ENCODE measurements at regions not wholly inside any gene's neighbourhood (a gene's known extent, or its start where the extent isn't known, plus 50 kb on each side); places are given as distances from the start of the nearest gene placed in this dataset.

DNA sequence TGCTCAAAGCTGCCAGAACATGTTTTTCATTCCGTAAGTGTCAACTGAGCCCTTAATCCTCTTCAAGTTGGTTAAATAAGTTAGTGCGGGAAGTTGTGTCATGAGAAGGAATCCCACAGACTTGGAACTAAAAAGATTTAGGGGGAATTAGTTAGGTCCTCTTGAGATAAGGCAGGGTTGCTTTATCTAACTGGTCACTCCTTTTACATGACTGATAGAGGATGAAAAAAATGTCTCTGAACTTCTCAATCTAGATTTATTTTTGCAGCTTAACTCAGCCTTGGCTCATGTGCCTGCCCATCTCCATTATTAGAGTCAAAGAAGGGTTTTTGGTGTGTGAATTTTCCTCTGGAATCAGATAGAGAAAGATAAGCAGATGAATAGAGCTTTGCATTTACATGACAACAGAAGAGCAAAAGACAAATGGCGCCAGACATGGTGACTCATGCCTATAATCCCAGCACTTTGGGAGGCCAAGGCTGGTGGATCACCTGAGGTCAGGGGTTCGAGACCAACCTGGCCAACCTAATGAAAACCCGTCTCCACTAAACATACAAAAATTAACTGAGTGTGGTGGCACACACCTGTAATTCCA, 882.9 kb downstream of the RPA4 start:
- DNase-seq: no peak

DNA sequence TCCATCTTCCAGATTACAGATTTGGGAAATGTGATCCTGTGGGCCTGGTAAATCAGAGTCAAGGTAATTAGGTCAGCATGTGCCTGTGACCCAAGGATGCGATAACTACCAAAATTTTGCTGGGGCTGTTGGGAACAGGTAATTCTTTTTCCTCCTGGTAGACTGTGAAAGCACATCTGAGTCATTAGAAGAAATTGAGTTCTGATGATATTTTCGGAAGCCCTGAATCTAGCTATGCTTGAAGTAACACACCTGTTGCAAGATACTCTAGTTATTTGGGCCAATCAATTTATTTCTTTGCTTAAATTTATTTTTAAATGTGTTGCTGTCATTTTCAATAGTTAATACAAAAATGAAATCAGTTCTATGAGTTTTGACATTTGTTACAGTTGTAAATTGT, 903.6 kb downstream of the RPA4 start:
- no peak for DNase-seq

DNA sequence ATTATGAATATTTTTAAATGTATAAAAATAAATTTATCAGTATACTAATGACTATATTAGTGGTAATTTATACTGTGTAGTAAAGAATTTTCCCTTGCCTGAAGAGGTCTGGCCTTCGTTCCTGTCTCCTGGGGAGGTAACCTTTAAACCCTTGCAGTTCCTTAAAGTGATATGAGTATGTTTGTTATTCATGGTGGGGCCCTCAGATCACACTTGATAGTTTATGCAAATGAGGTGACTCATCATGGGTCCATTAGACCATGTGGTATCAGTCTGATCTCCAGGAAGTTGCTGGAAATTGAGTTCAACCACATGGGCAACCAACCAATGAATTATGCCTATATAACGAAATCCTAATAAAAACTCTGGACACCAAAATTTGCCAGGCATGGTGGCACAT, 904.1 kb downstream of the RPA4 start:
- no peak for DNase-seq

DNA sequence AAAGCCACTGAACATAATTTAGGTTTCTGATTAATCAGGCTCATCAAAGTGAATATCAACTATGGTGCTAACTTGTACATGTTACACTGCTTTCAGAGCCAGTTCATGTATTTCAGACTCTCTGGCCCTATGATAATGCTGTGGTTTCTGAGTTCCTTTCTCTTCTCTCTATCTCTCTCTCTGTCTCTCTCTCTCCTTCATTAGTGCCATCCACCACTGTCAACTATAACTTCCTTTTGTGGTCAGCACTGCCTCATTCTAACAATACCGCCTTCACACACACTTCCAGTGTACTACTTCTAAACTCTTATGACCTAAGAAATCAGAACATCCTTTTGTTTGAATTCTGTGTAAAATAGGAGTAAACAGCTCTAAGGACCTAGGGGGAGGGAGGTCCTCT, 907.1 kb downstream of the RPA4 start:
- DNase-seq: no peak

DNA sequence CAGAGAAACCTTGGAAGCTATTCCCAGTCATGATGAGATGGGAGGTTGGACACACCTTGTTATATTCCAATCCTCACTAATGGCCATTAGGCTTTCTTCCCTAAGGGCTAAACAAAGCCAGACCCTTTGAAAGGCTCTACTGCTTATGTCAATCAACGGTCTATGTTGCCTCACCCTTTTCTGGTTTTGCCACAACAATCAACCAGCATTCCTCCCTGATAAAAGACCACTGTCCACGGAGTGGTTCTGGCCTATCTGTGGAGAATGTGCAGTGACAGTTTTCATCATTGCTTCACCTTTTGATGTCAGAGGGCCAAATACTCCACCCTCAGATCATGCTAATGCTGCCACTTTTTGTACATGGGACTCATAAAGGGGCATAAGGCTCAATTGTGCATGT, 913.4 kb downstream of the RPA4 start:
- no peak for DNase-seq

DNA sequence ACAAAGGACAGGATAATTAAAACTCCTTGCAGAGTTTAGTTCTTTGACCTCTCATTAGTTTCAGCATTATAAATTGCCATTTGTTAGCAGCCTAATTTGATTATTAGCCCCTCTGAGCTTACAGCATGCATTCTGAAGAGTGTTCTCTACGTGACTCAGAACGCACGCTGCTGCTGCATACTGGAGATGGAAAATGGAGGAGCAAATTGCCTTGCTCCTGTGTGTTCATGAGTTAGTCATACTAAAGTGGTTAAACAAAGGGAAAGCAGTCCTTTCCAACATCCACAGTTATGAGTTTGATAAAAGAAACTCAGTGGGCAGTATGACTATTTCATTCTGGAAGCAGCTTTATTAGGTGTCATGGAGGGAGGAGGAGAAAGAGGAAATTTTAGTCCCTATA, 922.5 kb downstream of the RPA4 start:
- no peak for DNase-seq

DNA sequence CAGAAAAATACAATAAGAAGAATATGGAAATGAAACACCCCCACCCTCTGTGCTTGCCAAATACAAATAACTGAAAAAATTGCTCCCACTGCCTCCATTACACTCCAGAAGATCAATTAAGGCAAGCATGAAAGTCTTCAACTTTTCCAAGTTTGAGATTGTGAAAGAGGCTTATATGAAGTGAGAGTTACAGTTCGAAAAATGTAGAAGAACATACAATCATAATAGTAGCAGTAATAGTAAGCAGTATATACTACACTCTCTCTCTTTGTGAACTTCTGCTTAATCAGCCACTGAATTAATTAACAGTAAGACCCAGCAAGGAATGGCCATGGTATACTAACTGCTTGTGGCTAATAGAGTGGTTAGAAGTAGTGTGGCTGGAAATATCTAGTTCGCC, 923.2 kb downstream of the RPA4 start:
- DNase-seq: no peak

DNA sequence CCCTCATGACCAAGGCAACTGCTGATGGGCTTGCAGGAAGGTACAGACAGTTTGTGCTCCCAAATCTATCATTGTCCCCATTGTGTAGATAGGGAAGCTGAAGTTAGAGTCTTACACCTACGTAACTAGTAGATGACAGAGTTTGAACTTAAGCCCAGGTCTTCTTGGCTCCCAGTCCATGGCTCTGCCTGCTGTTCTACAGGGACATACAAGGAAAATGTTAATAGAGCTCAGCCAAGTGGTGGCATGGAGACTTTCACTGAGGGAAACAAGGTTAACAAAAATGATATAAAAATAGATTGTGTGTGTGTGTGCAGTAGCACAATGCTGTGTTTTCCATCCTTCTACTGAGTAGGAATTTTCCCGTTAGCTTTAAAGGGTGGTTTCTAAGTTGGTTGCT, 936.5 kb downstream of the RPA4 start:
- no peak for DNase-seq

DNA sequence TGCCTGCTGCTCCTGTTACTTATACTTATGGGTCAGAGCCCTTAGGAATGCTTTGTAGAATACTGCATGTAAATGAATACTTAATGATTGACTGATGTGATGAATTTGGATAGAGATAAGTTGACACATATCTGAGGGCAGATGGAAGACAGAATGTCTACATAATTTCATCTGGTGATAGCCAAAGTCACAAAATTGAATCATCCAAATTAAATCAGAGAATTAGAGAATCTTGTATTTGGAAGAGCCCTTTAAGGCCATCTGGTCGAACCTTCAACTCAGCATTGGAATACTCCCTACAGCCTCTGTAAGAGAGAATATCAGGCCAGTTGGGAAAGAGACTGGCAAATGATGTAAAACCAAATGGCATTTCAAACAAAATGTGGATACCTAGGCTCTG, 944.8 kb downstream of the RPA4 start:
- no peak for DNase-seq

DNA sequence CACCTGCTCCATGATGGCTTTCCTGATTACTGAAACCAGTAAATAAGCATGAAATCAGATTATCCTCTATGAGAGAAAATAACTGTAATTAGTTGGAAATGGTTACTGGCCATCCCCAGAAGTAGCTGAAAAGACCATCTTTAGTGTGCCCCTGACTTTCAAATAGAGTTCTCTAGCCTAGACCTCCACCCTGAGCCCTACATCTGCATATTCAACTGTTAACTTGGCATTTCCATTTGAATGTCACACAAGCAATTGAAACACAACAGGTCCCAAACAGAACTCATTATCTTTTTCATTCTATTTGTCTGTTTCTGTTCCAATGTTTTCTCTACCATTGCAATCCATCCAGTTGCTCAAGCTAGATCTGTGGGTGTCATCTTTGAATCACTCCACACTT, 952.3 kb downstream of the RPA4 start:
- DNase-seq: no peak

DNA sequence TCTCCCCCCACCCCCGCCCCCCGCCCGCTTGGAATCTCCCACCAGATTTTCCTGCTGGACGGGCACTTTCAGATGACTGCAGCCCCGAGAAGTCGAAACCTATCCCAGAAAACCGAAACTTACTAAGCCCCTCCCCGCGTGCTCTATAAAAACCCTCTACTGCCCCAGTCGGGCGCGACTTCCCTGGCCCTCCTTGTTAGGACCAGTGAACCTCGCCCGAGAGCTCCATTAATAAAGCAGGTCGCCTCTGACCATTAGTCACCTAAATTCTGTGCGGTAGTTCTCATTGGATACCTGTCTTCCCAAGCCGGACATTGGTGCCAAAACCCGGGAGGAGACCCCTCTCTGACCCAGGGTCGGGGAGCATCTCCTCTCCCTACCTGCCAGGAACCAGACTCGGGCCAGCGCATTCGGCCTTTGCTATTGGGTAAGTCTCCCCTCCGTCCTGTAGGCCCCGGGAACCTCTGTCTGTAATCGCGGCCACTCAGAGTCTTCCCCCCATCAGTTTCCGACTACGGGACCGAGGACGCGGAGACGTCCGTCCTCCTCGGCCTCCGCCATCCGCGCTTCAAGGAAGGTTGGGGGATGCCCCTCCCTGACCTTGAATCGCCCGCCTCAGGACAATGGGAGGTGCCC, 958.0 kb downstream of the RPA4 start:
- no peak for DNase-seq

DNA sequence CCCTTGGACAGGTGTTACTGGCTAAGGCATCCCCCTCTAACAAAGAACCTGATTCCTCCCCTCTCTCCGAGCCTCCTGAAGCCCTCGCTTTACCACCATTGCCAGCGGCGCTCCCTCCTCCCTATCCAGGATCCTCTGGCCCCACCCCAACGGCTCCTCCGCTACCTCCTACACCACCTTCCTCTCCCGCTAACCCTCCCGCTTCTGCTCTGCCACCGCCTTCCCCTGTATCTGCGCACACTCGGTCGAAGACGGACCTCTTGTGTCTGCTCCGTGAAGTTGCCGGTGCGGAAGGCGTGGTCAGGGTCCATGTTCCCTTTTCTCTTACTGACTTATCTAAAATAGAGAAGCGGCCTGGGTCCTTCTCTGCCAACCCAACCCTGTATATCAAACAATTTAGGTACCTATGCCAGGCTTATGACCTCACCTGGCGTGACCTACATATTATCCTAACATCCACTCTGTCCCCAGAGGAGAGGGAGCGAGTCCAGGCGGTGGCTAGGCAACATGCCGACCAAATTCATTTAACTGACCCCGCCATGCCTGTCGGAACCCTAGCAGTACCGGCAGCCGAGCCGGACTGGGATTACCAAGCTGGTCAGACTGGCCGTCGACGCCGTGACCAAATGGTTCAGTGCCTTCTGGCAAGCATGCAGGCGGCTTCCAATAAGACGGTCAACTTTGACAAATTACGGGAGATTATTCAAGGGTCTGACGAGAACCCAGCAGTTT, 958.9 kb downstream of the RPA4 start:
- no peak for DNase-seq

DNA sequence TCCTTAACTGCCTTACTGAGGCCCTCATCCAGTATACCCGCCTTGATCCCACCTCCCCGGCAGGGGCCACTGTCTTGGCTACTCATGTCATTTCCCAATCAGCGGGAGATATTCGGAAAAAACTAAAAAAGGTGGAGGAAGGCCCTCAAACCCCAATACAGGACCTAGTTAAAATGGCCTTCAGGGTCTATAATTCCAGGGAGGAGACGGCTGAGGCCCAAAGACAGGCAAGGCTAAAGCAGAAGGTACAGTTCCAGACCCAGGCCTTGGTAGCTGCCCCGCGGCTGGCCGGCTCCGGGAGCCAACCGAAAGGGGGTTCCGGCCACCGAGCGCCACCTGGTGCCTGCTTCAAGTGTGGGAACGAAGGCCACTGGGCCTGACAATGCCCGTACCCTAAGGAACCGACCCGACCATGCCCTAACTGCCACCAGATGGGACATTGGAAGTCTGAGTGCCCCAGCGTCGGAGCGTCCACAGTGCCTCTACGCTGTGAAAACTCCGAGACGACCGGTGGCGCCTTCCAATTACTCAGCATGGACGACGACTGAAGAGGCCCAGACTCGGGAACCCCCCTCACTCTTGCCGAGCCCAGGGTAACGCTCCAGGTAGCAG, 959.6 kb downstream of the RPA4 start:
- no peak for DNase-seq

DNA sequence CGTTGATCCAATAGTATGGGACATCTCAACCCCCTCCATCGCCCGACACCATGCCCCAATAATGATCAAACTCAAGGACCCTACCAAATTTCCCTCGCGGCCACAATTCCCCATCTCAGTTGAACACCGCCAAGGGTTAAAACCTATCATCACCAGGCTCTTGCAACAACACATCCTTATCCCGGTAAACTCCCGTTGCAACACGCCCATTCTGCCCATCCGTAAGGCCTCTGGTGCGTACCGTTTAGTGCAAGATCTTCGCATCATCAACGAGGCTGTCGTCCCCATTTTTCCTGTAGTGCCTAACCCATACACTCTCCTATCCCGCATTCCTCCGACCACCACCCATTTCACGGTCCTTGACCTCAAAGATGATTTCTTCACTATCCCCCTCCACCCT, 960.5 kb downstream of the RPA4 start:
- DNase-seq: no peak

DNA sequence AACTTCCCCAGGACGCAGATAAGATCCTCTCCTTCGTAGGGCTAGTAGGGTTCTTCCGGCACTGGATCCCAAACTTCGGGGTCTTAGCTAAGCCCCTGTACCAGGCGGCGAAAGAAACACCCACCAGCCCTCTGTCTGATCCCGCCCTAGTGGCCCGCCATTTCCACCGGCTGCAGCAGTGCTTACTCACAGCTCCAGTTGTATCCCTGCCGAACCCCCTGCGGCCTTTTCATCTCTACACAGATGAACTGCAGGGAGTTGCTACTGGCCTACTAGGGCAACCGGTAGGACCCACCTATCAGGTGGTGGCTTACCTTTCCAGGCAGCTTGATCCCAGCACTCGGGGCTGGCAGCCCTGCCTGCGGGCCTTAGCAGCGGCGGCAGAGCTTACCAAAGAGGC, 961.2 kb downstream of the RPA4 start:
- DNase-seq: no peak

DNA sequence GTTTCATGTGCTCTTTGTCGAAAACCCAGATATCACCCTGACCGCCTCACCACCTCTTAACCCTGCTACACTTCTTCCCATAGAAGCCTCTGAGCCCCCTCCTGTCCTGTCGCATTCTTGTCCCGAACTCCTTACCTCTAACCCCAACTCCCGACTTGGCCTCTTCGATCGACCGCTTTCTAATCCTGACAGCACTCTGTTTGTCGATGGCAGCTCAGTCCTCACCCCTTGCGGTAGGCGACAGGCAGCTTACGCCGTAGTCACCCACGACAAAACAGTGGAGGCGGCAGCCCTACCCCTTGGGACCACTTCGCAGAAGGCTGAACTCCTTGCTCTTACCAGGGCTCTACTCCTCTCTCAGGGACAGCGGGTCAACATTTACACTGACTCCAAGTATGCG, 961.7 kb downstream of the RPA4 start:
- DNase-seq: no peak

DNA sequence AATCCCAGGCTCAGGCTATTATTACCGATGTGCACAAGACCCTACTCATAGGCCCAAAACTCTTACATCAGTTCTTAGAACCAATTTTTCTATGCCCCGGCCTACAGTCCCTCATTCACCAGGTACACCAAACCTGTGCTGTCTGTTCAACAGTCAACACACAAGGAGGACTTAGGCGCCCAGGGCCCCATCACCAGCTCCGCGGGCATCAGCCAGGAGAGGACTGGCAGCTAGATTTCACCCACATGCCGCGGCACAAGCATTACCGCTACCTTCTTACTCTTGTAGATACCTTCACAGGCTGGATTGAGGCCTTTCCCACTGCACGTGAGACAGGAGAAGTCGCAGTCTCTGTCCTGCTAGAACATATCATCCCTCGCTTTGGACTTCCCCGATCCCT, 962.5 kb downstream of the RPA4 start:
- no peak for DNase-seq

DNA sequence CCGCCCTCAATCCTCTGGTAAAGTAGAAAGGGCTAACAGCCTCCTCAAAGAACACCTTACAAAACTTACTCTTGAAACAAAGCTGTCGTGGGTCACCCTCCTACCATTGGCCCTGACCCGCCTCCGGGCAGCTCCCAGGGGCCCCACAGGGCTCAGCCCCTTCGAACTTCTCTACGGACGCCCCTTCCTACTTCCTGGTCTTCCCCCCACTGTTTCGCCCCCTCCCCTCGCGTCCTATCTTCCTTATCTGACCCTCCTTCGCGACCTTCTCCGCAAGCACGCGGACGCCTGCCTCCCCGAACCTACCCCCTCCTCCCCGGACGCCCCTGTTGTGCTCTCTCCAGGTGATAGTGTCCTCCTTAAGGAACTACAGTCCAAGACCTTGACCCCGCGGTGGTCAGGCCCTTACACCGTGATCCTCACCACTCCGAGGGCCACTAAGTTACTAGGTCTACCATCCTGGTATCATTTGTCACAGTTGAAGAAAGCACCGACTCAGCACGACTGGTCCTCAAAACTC, 963.1 kb downstream of the RPA4 start:
- no peak for DNase-seq

DNA sequence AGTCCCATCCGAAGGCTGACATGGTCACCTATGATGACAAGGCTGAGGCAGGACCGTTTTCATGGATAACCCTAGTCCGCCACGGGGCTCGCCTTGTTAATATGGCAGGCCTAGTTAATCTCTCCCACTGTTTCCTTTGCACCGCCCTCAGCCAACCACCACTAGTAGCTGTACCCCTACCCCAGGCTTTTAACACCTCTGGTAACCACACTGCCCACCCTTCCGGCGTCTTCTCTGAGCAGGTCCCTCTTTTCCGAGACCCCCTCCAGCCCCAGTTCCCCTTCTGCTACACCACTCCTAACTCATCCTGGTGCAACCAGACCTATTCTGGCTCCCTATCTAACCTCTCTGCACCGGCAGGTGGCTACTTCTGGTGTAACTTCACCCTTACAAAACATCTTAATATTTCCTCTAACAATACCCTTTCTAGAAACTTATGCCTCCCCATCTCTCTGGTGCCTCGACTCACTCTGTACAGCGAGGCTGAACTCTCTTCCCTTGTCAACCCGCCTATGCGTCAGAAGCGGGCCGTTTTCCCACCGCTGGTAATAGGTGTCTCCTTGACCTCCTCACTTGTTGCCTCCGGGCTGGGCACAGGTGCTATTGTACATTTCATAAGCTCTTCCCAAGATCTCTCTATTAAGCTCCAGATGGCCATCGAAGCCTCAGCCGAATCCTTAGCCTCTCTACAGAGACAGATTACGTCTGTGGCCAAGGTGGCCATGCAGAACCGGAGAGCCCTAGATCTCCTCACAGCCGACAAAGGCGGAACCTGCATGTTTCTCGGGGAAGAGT, 964.4 kb downstream of the RPA4 start:
- DNase-seq: no peak

DNA sequence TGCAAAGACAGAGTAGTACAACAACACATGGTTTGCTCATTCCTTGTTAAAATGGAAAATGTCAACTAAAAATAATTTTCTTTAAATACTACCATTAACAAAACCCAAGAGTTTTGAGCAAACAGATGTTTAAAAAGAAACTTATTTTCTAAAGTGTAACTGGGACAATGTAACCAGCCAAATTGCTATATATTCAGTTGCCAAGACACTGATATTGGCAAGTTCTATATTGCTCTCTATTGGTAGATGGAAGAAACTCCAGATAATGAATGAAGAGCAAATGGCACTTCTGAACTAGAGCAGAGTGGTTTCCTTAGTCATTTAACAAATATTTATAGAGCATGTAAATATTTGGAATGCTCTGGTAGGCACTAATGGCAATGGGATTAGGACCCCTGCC, 966.2 kb downstream of the RPA4 start:
- no peak for DNase-seq

DNA sequence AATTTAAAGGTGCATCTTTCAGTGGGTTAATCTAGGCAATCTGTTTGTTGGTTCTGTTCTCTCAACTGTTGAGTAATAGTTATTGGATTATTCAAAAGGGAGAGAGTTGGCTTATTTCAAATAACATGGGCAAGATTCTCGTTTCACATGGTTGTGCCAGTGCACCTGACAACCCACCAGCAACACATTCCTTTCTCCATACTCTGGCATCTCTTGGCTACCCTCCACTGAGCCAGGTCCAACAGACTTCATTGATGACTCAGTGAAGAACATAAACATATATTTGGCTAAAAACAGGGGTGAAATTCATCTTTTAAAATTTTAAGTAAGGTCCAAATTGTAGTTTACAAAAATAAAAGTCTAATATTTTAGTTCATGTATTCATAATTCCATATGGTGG, 967.2 kb downstream of the RPA4 start:
- DNase-seq: no peak

DNA sequence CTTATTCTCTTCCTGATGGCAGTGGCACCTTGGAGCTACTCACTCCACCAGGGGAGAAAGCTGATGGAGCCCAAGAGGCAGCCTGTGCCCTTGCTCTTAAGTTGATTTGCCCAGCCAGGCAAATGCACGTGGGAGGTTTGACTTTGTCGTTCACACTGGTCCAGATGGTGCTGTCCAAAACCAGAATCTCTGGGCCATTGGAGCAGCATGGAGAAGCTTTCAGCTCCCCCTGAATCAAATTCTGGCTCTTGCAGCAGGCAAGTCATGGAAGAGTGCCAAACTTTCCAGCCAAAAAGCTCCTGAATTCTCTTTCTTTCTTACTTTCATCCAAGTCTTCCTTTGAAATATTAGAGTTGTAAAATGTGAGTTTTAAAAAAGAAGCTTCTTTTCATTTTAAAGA, 970.4 kb downstream of the RPA4 start:
- DNase-seq: peak in 14 of 51 donors; percentile 0 to 23 (median 3)

Data from hypothalamus (tissue), 51 donors.